Immature natural killer cell (primary cell): ENCODE measurements at regions not wholly inside any gene's neighbourhood (a gene's known extent, or its start where the extent isn't known, plus 50 kb on each side); places are given as distances from the start of the nearest gene placed in this dataset.

Experiments
- DNase-seq, 3 donors: peaks; one replicate each; pipeline ENCODE4 v3.0.0; 2022; ENCODE audit warnings: mixed read lengths in 1 of 3
- H3K27ac Mint-ChIP-seq, 6 donors: one replicate each; pipeline ENCODE4 v1.8.0; 2020; ENCODE audit warnings: mixed read lengths in 6 of 6, mild to moderate bottlenecking in 5 of 6, inconsistent platforms in 4 of 6, moderate library complexity in 3 of 6
- H3K27me3 Mint-ChIP-seq, 3 donors: one replicate each; pipeline ENCODE4 v1.8.0; 2020 to 2021; ENCODE audit warnings: low read depth in 3 of 3, mild to moderate bottlenecking in 3 of 3, mixed read lengths in 3 of 3, moderate library complexity in 3 of 3, inconsistent platforms in 1 of 3
- H3K36me3 Mint-ChIP-seq, 3 donors: one replicate each; pipeline ENCODE4 v1.8.0; 2020; ENCODE audit warnings: mixed read lengths in 3 of 3, inconsistent platforms in 2 of 3, mild to moderate bottlenecking in 2 of 3
- H3K4me1 Mint-ChIP-seq, 2 donors: one replicate each; pipeline ENCODE4 v1.8.0; 2020; ENCODE audit warnings: inconsistent platforms in 2 of 2, mild to moderate bottlenecking in 2 of 2, mixed read lengths in 2 of 2, moderate library complexity in 1 of 2
- H3K4me3 Mint-ChIP-seq, 5 donors: one replicate each; pipeline ENCODE4 v1.8.0; 2020; ENCODE audit warnings: mild to moderate bottlenecking in 5 of 5, mixed read lengths in 5 of 5, inconsistent platforms in 3 of 5, moderate library complexity in 3 of 5
- H3K9me3 Mint-ChIP-seq, 6 donors: one replicate each; pipeline ENCODE4 v1.8.0; 2020; ENCODE audit warnings: mild to moderate bottlenecking in 6 of 6, mixed read lengths in 6 of 6, inconsistent platforms in 4 of 6, moderate library complexity in 3 of 6

- Mint-ChIP-seq H3K36me3 (no peaks in the 10 kb centered on the region), H3K4me1 (no peaks in the 10 kb centered on the region), H3K27me3 (no peaks in the 10 kb centered on the region), H3K9me3 (peaks cover 0 to 26% (median 6%) of the 10 kb centered on the region in 6 donors), H3K27ac (no peak overlapping the region), H3K4me3 (no peak overlapping the region)
- DNase-seq = no peak
Measured at GRCh38 chr11:92533657-92534335, 309.2 kb downstream of the FAT3 start.

- Mint-ChIP-seq H3K4me1 (no peaks in the 10 kb centered on the region), H3K36me3 (no peaks in the 10 kb centered on the region), H3K9me3 (peaks cover 0 to 16% (median 5%) of the 10 kb centered on the region in 6 donors), H3K27me3 (no peaks in the 10 kb centered on the region), H3K4me3 (no peak overlapping the region), H3K27ac (no peak overlapping the region)
- DNase-seq = no peak
Measured at GRCh38 chr11:92536883-92537282, 312.3 kb downstream of the FAT3 start.

DNA sequence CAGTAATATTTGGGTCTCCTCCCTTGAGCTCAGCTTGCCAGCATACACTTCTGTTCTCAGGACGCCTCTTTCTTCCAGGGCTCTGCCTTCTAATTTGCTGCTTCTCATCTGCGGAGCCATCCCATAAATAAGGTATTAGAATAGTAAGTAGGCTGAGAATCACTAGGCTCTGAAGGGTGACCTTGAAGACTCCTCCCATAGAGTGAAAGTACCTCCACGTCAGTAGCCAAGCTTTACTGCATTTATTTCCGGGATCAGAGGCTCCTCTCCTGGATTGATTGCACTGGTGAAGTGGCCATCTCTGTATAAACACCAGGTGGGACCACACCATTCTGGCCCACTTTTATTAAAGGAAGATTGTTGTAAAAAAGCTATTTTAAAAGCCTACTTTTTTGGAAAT is 315.5 kb downstream of the FAT3 start:
- Mint-ChIP-seq H3K4me3 (no peak overlapping the region), H3K4me1 (no peaks in the 10 kb centered on the region), H3K27me3 (no peaks in the 10 kb centered on the region), H3K27ac (no peak overlapping the region), H3K9me3 (peaks cover 0 to 8% (median 1%) of the 10 kb centered on the region in 6 donors), H3K36me3 (no peaks in the 10 kb centered on the region)
- DNase-seq = no peak

DNA sequence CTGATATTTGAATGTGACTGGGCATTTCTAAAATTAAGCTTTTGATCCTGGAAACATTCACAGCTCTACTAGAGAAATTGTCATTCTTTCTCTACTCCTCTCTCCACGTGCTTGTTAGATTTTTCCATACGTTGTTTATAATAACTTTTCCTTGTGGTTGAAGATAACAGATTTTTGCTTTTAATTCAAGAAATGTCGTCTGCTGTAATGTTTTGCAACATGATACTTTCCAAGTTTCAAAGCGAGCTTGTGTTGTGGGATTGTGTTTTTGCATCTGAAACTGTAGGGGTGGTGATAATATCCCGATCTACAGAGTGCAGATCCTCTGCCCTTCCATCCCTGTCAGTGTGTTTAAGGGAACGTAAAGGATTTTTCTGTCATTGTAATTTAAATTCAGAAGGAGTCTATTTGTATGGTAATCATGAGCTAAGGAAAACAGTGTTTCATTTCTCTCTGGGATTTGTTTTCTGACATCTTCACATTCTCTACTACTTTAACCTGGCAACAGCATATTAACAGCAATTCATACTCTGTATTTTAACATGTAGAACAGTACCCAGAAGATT is 321.4 kb downstream of the FAT3 start:
- H3K36me3 Mint-ChIP-seq = no peaks in the 10 kb centered on the region
- no peak overlapping the region for H3K27ac Mint-ChIP-seq
- H3K9me3 Mint-ChIP-seq = peaks cover 0 to 4% (median 3%) of the 10 kb centered on the region in 6 donors
- H3K4me3 Mint-ChIP-seq = no peak overlapping the region
- H3K4me1 Mint-ChIP-seq = no peaks in the 10 kb centered on the region
- peaks cover 0 to 3% (median 0%) of the 10 kb centered on the region in 3 donors for H3K27me3 Mint-ChIP-seq
- DNase-seq = no peak

GRCh38 chr11:92546603-92547002 is 322.0 kb downstream of the FAT3 start:
- Mint-ChIP-seq H3K27ac (no peak overlapping the region), H3K9me3 (peaks cover 0 to 4% (median 3%) of the 10 kb centered on the region in 6 donors), H3K36me3 (no peaks in the 10 kb centered on the region), H3K4me3 (no peak overlapping the region), H3K4me1 (no peaks in the 10 kb centered on the region), H3K27me3 (peaks cover 0 to 3% (median 0%) of the 10 kb centered on the region in 3 donors)
- DNase-seq = no peak

DNA sequence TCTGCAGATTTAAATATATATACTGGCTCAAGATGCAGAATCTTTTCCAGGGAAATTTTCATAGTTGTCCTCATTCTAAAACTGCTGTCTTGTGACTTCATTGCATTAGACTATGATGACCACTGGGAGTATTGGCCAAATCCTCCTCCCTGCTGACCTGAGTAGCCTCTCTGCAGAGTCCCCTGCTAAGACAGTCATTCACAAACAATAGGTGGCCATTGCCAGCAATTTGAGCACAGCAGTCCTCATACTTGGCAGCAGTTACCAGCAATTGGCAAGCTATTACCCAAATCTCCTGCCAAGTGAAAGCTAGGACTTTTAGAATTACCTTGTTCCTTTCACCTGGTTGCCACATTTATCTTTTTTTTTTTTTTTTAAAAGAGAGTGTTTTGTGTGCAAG is 325.8 kb downstream of the FAT3 start:
- Mint-ChIP-seq H3K27me3 (peaks cover 0 to 3% (median 0%) of the 10 kb centered on the region in 3 donors), H3K27ac (no peak overlapping the region), H3K4me1 (no peaks in the 10 kb centered on the region), H3K4me3 (no peak overlapping the region), H3K9me3 (peaks cover 0 to 5% (median 2%) of the 10 kb centered on the region in 6 donors), H3K36me3 (no peaks in the 10 kb centered on the region)
- no peak for DNase-seq

GRCh38 chr11:92550871-92551270 is 326.3 kb downstream of the FAT3 start:
- Mint-ChIP-seq H3K9me3 (peaks cover 0 to 5% (median 2%) of the 10 kb centered on the region in 6 donors), H3K27ac (no peak overlapping the region), H3K4me1 (no peaks in the 10 kb centered on the region), H3K27me3 (peaks cover 0 to 3% (median 0%) of the 10 kb centered on the region in 3 donors), H3K4me3 (no peak overlapping the region), H3K36me3 (no peaks in the 10 kb centered on the region)
- DNase-seq = no peak

DNA sequence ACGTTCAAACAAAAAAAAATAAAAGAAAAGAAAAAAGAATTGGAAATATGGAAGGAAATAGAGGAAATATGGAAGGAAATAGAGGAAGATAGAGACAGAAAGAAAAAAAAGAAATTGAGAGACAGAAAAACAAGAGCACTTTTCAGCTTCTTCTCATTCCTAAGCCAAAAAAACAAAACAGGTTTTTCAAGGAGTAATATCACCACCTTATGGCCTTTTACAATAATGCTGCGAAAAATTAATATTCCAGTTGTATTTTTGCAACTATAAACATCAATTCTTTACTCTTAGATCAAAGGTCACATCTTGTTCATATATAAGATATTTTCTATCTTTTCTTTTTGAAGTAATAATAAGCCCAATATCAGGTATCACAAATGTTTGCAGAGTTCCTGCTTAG is 328.3 kb downstream of the FAT3 start:
- peaks cover 0 to 4% (median 0%) of the 10 kb centered on the region in 6 donors for H3K9me3 Mint-ChIP-seq
- DNase-seq = no peak
- no peak overlapping the region for H3K27ac Mint-ChIP-seq
- H3K4me3 Mint-ChIP-seq = no peak overlapping the region
- peaks cover 0 to 3% (median 0%) of the 10 kb centered on the region in 3 donors for H3K27me3 Mint-ChIP-seq
- H3K36me3 Mint-ChIP-seq = no peaks in the 10 kb centered on the region
- H3K4me1 Mint-ChIP-seq = no peaks in the 10 kb centered on the region

- no peak overlapping the region for H3K4me3 Mint-ChIP-seq
- no peak for DNase-seq
Measured at GRCh38 chr11:92554688-92555087, 330.1 kb downstream of the FAT3 start.

DNA sequence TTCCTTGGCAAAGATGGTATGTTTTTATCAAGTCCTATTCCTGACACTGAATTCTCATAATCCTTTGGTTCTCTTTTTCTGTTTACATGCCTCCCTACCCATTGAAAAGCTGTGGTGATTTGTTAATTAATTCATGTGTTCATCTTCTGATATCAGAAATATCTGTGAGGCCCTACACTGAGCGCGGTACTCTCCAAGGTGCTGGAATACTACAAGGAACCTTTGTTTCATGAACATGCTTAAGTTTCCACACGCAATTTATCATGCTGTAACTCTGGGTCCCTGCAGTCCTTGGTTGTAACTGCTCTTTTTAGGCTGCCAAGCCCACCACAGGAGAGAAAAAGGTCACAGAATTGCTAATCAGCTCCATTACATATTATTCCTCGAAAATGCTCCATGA is 331.8 kb downstream of the FAT3 start:
- no peak overlapping the region for H3K4me3 Mint-ChIP-seq

More at GRCh38 chr11:92554688-92555087, 330.1 kb downstream of the FAT3 start:
- peaks cover 0 to 3% (median 1%) of the 10 kb centered on the region in 3 donors for H3K27me3 Mint-ChIP-seq
- H3K9me3 Mint-ChIP-seq = peaks cover 0 to 1% (median 0%) of the 10 kb centered on the region in 6 donors
- no peaks in the 10 kb centered on the region for H3K4me1 Mint-ChIP-seq
- H3K36me3 Mint-ChIP-seq = no peaks in the 10 kb centered on the region
- no peak overlapping the region for H3K27ac Mint-ChIP-seq

GRCh38 chr11:92557879-92558278 is 333.3 kb downstream of the FAT3 start:
- Mint-ChIP-seq H3K4me1 (no peaks in the 10 kb centered on the region), H3K27ac (no peak overlapping the region), H3K9me3 (peaks cover 0 to 5% (median under 1%) of the 10 kb centered on the region in 6 donors), H3K4me3 (no peak overlapping the region), H3K27me3 (peaks cover 0 to 1% (median 0%) of the 10 kb centered on the region in 3 donors), H3K36me3 (no peaks in the 10 kb centered on the region)
- no peak for DNase-seq

More for the DNA sequence above, 331.8 kb downstream of the FAT3 start:
- Mint-ChIP-seq H3K4me1 (no peaks in the 10 kb centered on the region), H3K9me3 (peaks cover 0 to 4% (median 0%) of the 10 kb centered on the region in 6 donors), H3K36me3 (no peaks in the 10 kb centered on the region), H3K27me3 (peaks cover 0 to 1% (median 0%) of the 10 kb centered on the region in 3 donors), H3K27ac (no peak overlapping the region)
- no peak for DNase-seq

DNA sequence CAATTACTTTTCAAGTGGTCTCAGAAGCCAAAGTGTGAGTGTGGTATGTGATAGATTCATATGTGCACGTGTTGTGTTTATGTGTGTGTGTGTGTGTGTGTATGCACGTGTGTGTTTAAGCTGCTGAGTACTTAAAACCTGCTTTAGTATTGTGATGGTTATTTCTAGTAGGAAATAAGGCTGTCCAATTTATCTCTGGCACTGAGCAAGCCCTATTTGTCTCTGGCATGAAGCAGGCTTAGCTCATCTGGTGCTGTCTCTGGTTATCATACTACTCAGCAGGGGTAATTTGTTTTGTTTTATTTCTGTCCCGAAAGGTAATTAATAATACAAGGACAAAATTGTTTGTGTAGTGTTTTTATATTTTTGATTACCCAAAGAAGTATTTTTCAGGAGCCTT is 333.7 kb downstream of the FAT3 start:
- peaks cover 0 to 5% (median under 1%) of the 10 kb centered on the region in 6 donors for H3K9me3 Mint-ChIP-seq
- H3K4me1 Mint-ChIP-seq = no peaks in the 10 kb centered on the region
- no peak overlapping the region for H3K4me3 Mint-ChIP-seq
- no peak overlapping the region for H3K27ac Mint-ChIP-seq
- H3K27me3 Mint-ChIP-seq = peaks cover 0 to 1% (median 0%) of the 10 kb centered on the region in 3 donors
- no peaks in the 10 kb centered on the region for H3K36me3 Mint-ChIP-seq
- DNase-seq = no peak

GRCh38 chr11:92569726-92570125 is 345.1 kb downstream of the FAT3 start:
- Mint-ChIP-seq H3K4me3 (no peak overlapping the region), H3K4me1 (no peaks in the 10 kb centered on the region), H3K9me3 (peaks cover 0 to 6% (median 4%) of the 10 kb centered on the region in 6 donors), H3K27me3 (peaks cover 0 to 2% (median 2%) of the 10 kb centered on the region in 3 donors), H3K27ac (no peak overlapping the region), H3K36me3 (no peaks in the 10 kb centered on the region)
- DNase-seq = no peak

DNA sequence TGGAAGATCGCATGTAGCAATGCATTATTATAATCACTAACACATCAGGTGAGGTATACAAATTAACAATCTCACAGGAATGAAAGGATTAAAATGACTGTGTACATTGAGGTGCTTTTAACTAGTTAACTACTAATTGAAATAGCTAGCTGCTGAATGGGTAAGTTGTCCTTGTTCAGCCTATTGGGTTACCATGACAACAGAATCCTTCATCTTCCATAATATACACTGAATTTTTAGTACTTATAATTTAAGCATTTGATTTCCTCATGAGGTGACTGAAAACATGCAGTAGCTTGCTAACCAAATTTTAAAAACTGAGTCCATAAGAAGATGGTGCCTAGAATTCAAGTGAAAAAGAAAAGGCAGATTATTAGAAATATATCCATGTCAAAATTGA is 347.9 kb downstream of the FAT3 start:
- DNase-seq = no peak
- no peak overlapping the region for H3K4me3 Mint-ChIP-seq
- H3K9me3 Mint-ChIP-seq = peaks cover 0 to 6% (median under 1%) of the 10 kb centered on the region in 6 donors
- H3K27ac Mint-ChIP-seq = no peak overlapping the region
- no peaks in the 10 kb centered on the region for H3K36me3 Mint-ChIP-seq
- H3K4me1 Mint-ChIP-seq = no peaks in the 10 kb centered on the region
- H3K27me3 Mint-ChIP-seq = peaks cover 0 to 3% (median 2%) of the 10 kb centered on the region in 3 donors
